ENCODE measurements at regions not wholly inside any gene's neighbourhood (a gene's known extent, or its start where the extent isn't known, plus 50 kb on each side); places are given as distances from the start of the nearest gene placed in this dataset.

- TF ChIP-seq POLR2A (IDR thresholded peaks at IDR 0.05; ENCODE audit: low read length), result no peak
- no peak for TF ChIP-seq GATA1 (IDR thresholded peaks at IDR 0.05; ENCODE audit: low read depth, low read length)
These were observed 768.5 kb upstream of the ACO1 start for GRCh38 chr9:31615966-31616365.

All from erythroblast (primary cell).